PC-3 (cell line): ENCODE measurements at regions not wholly inside any gene's neighbourhood (a gene's known extent, or its start where the extent isn't known, plus 50 kb on each side); places are given as distances from the start of the nearest gene placed in this dataset.

Source experiments
- EZH2phosphoT487 ChIP-seq: fragments of 300-600 bp; sonication (generic); IDR thresholded peaks from 2 replicates; pipeline ENCODE4 v1.6.1; 2018; ENCODE audit warnings: mild to moderate bottlenecking, antibody characterized with exemption, low read length, borderline replicate concordance
- TF ChIP-seq, protein P1 (sequence below): fragments of 300-600 bp; sonication (generic); conservative IDR thresholded peaks from 2 replicates; pipeline ENCODE4 v1.5.1; 2017; ENCODE audit warnings: antibody characterized with exemption, low read depth, mild to moderate bottlenecking, low read length

DNA sequence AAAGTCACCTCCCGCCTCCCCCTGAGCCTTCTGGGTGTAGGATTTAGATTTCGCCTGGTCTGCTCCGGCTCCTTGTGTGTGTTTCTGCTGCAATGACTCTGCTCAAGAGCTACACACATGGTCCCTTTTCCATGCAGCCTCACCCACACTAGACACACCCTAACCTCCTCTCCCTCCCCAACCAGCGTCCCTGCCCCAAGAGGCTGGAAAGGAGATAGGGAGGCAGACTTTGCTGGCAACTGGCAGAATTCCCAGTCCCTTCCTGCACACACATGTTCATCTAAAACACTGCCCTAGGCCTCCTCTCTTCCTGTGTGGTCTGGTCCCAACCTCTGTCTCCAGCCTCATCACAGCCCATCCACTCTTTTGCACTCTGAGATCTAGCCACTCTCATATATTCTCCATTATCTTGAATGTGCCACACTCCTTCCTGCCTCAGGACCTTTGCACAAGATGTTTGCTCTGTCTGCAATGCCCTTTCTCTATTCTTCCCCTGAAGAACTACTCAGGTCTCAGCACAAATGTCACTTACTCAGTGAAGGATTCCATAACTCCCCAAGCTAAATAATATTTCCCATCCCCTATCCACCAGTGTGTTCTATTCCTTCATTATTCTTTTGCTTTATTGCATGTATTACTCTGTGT, 253.8 kb downstream of the CDK5RAP2 start:
- TF ChIP-seq, protein P1, sequence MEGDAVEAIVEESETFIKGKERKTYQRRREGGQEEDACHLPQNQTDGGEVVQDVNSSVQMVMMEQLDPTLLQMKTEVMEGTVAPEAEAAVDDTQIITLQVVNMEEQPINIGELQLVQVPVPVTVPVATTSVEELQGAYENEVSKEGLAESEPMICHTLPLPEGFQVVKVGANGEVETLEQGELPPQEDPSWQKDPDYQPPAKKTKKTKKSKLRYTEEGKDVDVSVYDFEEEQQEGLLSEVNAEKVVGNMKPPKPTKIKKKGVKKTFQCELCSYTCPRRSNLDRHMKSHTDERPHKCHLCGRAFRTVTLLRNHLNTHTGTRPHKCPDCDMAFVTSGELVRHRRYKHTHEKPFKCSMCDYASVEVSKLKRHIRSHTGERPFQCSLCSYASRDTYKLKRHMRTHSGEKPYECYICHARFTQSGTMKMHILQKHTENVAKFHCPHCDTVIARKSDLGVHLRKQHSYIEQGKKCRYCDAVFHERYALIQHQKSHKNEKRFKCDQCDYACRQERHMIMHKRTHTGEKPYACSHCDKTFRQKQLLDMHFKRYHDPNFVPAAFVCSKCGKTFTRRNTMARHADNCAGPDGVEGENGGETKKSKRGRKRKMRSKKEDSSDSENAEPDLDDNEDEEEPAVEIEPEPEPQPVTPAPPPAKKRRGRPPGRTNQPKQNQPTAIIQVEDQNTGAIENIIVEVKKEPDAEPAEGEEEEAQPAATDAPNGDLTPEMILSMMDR: no peak
- no peak for TF ChIP-seq EZH2phosphoT487
